OCI-LY3 (cell line): ENCODE measurements at regions not wholly inside any gene's neighbourhood (a gene's known extent, or its start where the extent isn't known, plus 50 kb on each side); places are given as distances from the start of the nearest gene placed in this dataset.
"Not testable (repeated sequence)": the region's sequence is repeated elsewhere in the genome, so short reads cannot be mapped to it uniquely, and the experiment has no call there.

Experiments used
- CTCF ChIP-seq: fragments of 200-600, 300-600 bp; sonication (generic); IDR thresholded peaks from 2 replicates; pipeline ENCODE4 v1.5.1; 2014; ENCODE audit warnings: antibody characterized with exemption, low read length, low read depth
- EZH2phosphoT487 ChIP-seq: fragments of 200-600 bp; shearing (Covaris generic); IDR thresholded peaks from 2 replicates; pipeline ENCODE4 v1.6.1; 2018; ENCODE audit warnings: antibody characterized with exemption, mixed run types, low read depth

- TF ChIP-seq CTCF, EZH2phosphoT487: not testable (repeated sequence)
Measured at GRCh38 chr22:38372665-38373064, 55.4 kb upstream of the CSNK1E start.
